HEK293 (cell line): ENCODE measurements at regions not wholly inside any gene's neighbourhood (a gene's known extent, or its start where the extent isn't known, plus 50 kb on each side); places are given as distances from the start of the nearest gene placed in this dataset.

ENCODE experiments used
- ZBTB48 ChIP-seq: fragments of 450-650 bp; formaldehyde crosslinking; IDR thresholded peaks from 2 replicates; pipeline ENCODE4 v1.5.1; 2016; ENCODE audit warnings: missing biosample characterization, missing genetic modification characterization
- ZBTB8A ChIP-seq: fragments of 450-650 bp; formaldehyde crosslinking; IDR thresholded peaks from 2 replicates; pipeline ENCODE4 v1.5.1; 2016; ENCODE audit warnings: missing biosample characterization, missing genetic modification characterization
- ZFP3 ChIP-seq: fragments of 450-650 bp; formaldehyde crosslinking; IDR thresholded peaks from 2 replicates; pipeline ENCODE4 v1.5.1; 2016; ENCODE audit warnings: low read depth, missing biosample characterization, missing genetic modification characterization

DNA sequence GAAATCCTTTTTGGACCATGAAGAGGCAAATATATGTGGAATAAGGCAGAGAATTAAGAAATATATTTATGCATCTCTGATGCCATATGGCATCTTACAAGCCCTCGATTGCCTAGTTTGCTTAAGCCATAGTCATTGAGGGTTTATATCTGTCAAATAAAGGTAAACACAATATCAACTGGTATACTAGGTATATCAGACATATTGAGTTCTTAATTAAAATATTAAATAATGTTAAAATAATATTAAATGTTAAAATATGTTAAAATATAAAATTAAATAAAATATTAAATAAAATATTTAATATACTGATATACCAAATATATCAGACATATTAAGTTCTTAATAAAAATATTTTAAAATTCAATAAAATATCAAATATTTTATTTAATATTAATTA is 567.4 kb upstream of the PTCHD4 start:
- no peak for TF ChIP-seq ZBTB8A (tag by site-specific recombination)
- no peak for TF ChIP-seq ZBTB48
- no peak for TF ChIP-seq ZFP3 (tag by site-specific recombination)
